SH-SY5Y (cell line): ENCODE measurements at regions not wholly inside any gene's neighbourhood (a gene's known extent, or its start where the extent isn't known, plus 50 kb on each side); places are given as distances from the start of the nearest gene placed in this dataset.

Experiments
- GATA2 ChIP-seq: IDR thresholded peaks from 2 replicates; pipeline ENCODE4 v1.6.1; 2011; ENCODE audit warnings: mild to moderate bottlenecking, low read depth, low read length
- GATA3 ChIP-seq: IDR thresholded peaks from 2 replicates; pipeline ENCODE4 v1.6.1; 2011; ENCODE audit warnings: low read depth, mild to moderate bottlenecking, low read length, moderate library complexity

- TF ChIP-seq GATA3 (no peak), GATA2 (no peak)
Measured at GRCh38 chr17:77666881-77667395, 291.6 kb upstream of the TNRC6C start.
